SW480 (cell line): ENCODE measurements at regions not wholly inside any gene's neighbourhood (a gene's known extent, or its start where the extent isn't known, plus 50 kb on each side); places are given as distances from the start of the nearest gene placed in this dataset.

Experiments
- DNase-seq: peaks from one replicate; pipeline ENCODE4 v3.0.0-alpha.2; 2016; ENCODE audit warnings: low spot score

DNA sequence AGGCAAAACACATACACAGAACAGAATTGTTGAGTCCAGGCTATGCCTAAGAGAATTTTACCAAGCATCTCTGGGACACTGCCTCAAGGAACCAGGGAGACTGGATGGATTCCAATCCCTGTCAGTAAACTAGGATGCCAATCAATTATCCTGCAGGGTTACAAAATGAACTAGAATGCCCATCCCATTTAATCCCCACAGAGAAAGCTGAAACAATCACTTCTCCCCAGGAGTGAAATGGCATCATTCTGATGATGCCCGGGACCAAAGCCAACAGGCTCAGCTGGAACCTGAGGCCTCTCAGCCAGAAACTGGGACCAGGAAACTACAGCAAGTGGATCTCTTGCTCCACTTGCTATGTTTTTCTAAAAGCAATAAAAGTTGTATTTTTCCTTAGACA, 130.0 kb upstream of the TJP1 start:
- DNase-seq, result no peak

DNA sequence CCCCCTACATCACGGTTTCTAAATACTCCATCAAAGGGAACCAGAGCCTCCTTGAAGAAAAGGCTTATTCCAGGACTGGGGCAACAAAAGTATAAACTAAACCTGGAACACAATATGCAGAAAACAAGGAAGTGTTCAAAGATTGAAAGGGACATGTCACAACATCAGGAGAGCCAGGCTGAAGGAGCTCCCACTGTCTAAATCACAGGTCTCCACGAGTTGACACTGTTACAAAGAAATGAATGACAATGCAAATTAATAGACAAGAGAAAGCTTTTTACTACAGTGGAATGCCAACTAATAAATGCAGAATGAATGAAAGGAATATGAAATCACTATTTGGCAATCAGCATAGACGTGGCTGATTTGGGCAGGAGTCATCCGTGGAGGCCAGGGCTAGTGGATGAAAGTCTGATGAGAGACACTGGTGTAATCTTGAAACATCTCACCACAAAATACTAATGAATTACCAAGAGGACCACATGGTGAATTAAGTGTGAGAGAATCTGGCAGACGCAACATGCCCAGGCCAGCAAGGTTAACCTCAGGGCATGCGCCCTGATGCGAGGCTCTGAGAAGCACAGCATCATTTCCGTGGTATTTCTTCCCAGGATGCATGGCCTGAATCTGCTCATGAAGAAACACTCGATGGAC, 123.8 kb upstream of the TJP1 start:
- DNase-seq, result no peak

DNA sequence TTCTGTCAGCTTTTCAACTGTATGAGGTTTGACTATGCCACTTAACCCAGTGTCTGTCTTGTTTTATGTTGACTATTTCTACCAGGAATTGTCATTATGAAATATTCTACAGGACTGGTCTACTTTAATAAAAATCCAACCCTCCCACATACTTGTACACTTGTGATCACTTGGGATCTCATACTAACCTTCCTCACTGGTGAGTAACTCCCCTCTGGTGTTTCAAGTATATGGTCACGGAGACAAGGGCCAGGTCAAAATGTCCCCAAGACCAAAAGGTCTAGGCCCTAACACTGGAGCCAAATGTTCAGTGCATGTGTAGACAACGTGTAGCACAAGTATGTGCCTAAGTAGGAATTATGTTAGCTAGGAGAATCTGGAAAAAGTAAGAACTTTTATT, 122.7 kb upstream of the TJP1 start:
- DNase-seq, result no peak

DNA sequence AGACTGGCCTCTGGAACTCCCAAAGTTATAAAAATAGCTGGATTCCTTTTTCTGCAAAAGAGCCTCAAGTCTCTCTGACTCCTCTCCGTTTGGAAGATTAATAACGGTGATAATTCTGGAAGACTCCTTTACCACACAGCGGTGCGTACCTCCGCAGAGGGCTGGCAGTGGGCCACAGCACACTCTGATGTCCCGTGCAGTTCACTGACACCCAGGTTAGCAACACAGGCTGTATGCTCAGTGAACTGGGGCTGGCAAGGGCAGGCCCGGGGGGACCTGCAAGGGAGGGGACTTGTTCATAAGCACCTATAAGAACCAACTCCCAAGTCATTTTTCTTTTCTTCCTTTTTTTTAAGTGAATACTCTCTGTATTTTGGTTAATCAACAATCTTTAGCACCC, 120.3 kb upstream of the TJP1 start:
- no peak for DNase-seq

DNA sequence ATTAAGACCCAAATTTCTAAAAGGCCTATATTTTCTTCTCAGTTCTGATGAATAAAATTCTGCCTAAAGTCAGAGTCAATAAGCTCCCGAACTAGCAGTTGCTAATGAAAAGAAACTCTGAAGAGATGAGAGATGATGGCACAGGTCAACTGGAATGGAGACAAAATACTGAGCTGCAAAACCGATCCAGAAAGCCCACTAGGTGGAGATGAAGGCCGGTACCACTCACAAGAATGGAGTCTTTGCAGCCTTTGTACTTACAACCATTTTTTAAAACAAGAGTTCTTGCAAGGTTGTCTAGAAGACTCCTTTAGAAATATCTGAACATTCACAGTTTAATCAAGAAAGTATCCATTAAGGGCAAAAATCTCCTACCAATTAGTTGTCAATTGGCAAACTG, 119.9 kb upstream of the TJP1 start:
- DNase-seq, result peak; percentile 9

DNA sequence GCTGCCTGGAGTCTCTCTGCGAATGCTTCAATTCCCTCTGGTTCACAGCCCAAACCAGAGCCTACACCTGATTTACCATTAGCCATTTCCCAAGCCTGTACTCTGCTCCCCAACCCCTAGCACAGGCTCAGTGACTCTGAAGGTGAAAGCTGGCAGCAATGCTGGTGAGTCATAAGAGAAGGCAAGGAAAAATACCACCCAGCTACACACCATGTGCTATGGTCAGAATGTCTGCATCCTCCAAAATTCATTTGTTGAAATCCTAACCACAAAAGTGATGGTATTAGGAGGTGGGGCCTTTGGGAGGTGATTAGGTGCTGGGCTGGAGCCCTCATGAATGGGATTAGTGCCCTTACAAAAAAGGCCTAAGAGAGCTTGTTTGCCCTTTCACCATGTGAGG, 117.1 kb upstream of the TJP1 start:
- peak; percentile 65 for DNase-seq

DNA sequence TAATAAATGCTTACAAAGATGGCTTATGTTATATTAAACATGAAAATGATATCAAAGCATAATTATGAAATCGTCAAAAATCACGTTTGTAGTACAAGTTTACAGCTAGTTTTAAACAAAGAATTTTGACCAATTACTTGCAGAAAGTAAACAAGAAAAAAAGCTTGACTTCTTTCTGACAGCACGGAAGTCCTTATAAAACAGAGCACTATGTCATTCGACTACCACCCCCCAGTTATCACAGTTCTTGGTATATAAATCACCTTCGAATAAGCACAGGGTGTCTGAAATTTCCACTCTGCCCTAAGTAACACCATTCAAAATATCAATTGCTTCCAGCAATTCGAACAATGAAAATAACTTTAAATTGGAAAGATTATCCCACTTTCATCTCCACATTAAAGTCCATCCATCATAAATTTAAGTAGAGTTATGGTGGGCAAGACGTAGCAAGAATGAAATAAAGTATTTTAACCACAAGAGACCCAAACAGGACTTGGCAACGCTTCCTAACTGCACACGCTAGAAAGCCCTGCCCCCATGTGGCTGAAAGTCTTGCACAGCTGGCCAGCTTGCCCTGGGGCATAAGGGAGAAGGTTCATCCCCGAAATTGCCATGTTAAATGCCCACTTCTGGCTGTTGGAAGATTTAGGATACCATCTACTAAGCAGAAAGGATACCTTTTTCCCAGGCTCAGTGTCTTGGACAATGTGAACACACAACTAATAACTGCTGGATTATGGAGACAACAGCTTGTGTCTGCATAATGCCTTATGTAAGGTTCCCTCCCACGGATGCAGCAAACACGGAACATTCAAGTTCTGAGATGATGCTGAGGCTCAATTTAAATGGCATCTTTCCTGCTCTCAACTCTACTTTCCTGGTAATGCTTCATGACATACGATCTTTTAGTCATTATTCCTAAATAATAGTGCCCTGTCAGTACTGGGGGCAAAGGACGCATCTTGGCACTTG, 116.4 kb upstream of the TJP1 start:
- no peak for DNase-seq

DNA sequence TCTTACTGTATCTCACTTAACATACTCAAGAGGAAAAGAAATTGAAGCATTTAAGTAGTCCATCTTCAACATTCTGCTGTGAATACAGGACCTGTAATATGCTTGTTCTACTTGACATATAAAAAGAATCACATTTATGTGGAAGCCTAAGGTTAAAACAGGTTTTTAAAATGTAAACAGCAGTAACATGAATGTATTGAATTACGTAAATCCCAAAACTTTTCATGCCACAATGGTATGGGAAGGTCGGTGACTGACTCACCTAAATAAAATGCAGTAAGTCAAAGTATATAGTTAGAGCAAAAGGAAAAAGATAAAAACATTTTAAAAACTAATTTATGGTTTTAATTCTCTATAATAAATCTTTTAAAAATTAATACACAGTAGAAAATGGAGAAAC, 115.7 kb upstream of the TJP1 start:
- no peak for DNase-seq

DNA sequence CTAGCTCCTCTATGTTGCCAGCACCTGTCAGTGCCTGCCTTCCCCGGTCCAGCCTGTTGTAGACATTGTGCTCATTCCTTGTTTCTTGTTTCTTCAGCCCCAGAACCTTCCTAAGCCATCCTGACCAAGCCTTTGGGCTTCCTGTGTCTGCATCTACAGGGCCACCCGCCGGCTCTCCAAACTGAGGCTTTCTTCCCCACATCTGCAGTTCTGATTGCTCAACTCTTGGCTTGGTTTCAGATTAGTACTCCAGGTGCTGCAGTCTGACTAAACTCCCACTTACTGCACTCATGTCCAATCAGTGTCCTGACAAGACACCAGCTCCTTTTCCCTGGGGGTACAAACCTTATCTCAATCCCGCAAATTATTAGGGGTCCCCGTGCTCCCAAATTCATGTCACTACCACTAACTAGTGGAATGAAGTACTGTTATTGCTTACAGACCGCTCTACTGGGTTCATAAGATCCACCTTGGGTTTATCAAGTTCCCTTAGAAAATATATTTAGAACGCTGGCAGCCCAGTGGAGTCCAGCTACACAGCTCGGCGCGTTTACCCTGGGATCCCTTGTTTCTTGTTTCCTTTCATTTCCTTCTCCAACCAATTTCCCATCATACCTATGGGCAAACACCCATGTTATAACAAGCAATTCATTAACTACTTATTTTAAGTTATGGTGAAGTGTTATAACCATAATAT, 114.2 kb upstream of the TJP1 start:
- DNase-seq, result no peak

DNA sequence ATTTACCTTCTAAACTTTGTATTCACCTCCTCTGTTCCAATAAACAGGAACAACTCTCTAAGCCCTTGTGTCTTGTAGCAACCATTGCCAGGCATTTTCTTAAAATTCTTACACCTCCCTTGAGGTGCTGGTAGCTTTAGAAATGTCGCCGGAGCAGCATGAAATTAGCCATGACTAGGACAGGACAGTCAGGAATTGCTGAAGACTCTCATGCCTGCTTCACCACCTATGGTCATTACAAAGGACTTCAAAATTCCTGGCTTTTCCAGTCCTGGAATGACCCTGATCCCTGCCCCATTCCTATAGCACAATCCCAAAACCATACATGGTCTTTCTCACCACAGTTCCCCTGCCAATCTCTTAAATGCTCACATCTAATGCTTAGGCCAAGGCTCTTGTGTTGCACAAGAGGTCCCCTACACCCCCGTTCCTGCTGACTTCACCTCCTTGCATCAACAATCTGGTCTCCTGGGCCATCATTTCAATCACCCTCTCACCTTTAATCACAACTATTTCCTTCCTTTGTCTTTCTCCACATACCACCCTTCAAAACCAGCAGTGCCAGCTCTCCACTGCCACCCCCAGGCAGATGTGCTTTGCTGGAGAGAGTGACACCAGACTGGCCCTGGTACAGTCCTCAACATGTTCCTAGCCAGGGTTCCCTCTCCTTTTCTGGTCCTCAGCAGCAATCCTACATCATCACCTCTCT, 113.2 kb upstream of the TJP1 start:
- peak; percentile 8 for DNase-seq

DNA sequence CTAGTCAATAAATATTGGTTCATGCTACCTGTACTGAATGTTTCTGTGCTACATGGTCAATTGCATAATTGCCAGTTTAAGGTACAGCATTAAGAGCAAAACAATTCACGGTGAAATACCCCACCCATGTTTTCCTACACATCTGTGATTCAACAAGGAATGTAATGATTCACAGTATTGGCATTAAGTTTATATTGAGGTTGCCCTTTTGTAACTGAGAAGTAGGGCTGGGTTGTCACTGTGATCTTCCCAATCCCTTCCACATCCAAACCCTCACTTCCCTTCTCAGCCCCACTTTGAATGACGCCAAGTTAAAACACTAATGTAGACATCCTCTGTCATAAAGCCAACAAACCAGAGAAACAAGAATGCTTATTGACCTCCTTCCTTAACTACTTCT, 112.0 kb upstream of the TJP1 start:
- DNase-seq, result peak; percentile 82

DNA sequence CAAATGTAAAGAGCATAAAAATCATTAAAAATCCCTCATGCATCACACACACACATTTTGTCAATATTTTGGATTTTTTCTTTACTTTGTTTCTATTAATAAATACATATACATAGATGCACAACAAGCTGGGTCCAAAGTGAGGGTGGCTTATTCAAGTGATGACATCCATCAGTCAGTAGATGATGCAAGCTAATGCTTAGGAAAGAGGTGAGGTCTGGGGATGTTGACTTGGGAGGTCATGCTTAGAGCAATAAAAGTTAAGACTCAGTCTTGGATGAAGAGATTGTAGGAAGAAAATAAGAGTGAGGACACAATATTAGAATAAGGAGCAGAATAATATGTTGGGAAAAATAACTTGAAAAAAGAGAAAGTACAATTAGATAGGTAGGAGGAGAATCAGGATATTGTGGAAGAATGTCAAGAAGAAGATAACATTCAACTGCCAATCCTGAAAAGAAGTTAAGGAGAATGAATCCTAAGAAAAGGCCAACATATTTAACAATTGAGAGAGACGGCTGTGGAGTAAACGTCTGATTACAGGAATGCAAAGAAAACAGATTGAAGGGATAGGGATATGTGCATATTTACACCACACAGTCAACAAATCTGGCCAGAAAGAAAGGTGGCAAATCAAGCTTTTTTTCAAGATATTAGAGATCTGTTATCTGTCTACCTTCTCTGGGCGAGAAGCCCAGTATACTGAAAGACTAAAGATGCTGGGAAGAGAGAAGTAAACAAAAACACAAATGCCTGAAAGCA, 111.0 kb upstream of the TJP1 start:
- no peak for DNase-seq

DNA sequence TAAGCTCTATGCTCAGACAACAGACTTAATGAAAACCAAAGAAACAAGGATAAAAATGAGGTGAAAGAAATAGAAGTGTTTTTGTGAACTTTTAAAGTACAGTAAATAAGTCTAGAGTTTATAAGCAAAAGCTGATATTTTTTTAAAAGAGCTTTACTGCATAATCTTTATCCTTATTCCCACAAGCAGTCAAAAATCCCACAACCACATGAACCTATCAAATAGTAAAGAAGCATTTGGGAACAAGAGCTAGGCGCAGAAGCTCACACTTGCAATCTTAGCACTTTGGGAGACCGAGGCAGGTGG, 103.8 kb upstream of the TJP1 start:
- no peak for DNase-seq

DNA sequence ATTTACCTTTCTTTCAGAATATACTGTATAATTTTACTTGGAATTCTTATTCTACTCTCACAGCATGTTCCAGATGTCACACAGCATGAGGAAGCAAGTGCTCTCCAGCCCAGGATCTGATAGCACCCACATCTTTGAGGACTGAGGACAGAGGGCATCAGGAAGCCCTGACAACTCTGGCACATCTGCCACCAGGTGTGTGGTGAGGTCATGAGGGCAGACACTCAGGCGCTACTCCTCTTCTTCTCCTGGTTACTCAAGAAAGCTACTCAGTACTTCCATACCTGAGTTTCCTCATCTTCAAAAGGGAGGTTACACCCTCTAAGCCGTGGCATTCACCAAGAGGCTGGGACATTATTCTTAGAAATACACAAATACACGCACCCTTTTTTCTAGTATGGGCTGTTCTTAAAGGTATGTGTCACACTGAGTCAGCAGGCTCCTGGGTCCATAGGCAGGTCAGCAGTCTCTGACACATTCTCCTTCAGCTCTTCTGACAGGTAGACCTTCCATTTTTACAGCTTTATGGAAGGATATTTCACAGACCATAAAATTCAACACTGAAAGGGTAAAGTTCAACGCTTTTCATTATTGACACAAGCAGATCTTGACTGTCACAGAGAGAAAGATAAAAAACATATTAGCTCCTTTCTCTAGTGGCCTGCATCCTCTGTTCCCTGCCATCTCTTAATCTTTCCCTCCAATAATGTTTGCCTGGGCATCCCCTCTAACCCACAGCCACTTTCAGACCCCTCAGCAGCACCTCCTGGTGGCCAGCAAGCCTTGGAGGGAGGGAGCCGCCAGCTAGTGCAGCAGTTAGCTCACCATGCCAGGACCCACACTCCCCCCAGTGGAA, 103.2 kb upstream of the TJP1 start:
- peak; percentile 48 for DNase-seq

DNA sequence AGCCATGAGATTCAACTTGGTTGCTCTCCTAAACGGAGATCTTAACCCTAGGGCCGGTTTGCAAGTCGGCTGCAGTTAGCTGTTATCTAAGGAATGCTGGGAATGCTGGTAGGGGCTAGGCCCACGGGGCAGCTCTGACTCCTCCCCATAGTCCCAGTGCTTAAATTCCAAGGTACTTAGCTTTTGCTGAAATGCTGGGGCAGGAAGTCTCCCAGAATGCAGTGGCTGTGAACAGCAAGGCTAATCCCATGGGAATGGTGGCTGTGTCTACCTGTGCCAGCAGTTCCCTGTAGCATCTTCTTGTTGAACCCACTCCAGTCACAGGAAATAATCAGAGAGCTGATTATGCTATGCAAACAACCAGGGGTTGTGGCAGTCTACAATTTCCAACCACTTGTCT, 102.5 kb upstream of the TJP1 start:
- DNase-seq, result peak; percentile 68

DNA sequence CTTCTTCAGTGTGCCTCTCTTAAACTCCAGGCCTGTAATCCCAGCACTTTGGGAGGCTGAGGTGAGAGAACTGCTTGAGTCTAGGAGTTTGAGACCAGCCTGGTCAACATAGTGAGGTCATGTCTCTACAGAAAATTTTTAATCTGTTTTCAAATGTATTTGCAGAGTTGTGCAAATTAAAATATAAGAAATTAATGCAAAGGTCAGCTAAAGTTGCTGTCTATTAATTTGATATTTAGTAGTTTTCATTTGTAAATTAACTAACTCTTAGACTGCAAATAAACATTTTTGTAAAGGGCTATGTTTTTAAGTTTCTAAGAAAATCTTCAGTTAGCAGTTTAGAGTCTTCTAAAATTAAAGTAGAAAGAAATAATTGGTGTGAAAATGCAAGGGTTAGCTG, 99.9 kb upstream of the TJP1 start:
- no peak for DNase-seq

DNA sequence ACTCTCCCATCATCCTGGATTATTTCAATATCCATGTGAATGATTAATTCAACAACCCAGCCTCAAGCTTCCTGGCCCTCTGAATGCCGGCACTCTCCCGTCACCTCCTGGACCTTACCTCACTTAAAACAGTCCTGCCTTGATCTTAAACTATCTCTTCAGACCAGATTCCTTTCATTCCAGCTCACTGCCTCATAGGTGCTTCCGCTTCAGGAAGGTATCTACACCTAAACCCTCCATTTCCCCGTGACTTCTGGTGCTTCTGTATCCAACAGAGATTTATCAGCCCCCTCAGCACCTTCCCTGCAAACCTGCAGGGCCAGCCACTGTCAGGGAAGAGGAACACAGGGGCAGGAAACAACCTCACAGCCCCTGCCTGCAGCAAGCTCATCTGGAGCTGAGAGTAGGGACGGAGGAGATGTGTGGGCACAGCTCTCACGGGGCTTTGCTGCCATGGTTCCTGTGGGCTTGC, 98.9 kb upstream of the TJP1 start:
- DNase-seq, result peak; percentile 80

DNA sequence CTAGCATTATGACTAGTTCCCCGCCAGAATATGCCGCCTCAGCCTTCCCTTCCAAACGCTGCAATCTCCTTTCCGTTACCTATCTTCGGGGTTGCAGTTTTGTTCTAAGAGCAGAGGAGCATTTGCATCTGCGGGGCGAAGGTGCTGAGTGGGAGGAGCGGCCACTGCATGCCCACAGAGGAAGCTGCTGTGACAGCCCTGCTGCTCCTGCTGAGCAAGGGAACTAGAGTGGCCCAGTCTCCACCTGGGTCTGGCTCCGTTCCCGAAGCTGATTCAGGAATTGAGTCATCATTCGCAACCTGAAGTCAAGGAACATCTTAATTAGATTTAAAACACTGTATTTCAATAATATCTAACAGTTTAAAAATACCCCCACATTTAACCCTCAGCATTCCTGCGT, 98.2 kb upstream of the TJP1 start:
- peak; percentile 62 for DNase-seq

DNA sequence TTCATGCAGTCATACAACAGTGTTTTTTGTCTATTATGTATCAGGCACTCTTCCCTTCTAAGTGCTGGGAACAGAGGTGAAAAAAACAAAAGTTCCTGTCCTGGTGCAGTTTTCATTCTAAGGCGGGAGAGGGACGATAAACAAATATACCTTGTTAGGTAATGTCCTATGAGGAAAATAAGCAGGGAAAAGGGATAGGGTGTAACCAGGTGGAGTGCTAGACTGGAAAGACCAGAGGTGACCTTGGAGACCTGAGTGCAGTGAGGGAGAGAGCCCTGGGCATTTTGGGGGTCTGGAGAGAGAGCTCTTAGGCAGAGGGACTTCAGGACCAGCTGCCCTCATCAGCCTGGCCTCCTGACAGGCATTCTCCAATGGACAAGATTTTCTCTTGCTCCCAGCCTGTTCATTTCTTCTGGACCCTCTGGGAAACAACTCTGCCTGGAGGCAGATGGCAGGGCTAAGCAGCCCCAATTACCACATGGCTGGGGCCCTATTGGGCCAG, 97.2 kb upstream of the TJP1 start:
- no peak for DNase-seq
